Endothelial cell of umbilical vein (primary cell): ENCODE measurements at regions not wholly inside any gene's neighbourhood (a gene's known extent, or its start where the extent isn't known, plus 50 kb on each side); places are given as distances from the start of the nearest gene placed in this dataset.

Experiments used
- BruUV-seq: library from RNA; stranded (reverse); fragments of 400-500 nt; replicated peaks from 2 replicates; lab custom pipeline; 2021; lab: Mats Ljungman, UMichigan
- CTCF ChIA-PET: fragments of 300-600, 350-600 bp; sonication (Branson Sonifier 250); formaldehyde crosslinking; loops from one replicate; lab custom pipeline; 2021; ENCODE audit warnings: antibody characterized with exemption, inconsistent platforms; lab: Charles Lee
- POLR2A ChIA-PET: fragments of 300-600, 350-600 bp; sonication (Branson Sonifier 250); formaldehyde crosslinking; loops from one replicate; lab custom pipeline; 2021; ENCODE audit warnings: antibody characterized with exemption, inconsistent platforms; lab: Charles Lee
- DNase-seq: peaks from one replicate; pipeline ENCODE4 v3.0.0-alpha.2; 2011; ENCODE audit warnings: low read depth, low spot score
- FAIRE-seq: peaks from 2 replicates; lab custom pipeline; 2011; peaks lifted over from hg19 to GRCh38; lab: Jason Lieb, UNC
- H2AFZ ChIP-seq: 2 replicates; pipeline ENCODE4 v1.6.0; 2012; ENCODE audit warnings: low read depth, low read length, control low read depth, inconsistent platforms
- H3K27ac ChIP-seq: 2 replicates; pipeline ENCODE4 v1.5.1; 2011; ENCODE audit warnings: low read depth, mild to moderate bottlenecking, control low read depth, low read length, moderate library complexity; ENCODE audit not compliant: insufficient read depth
- H3K27me3 ChIP-seq, 2 experiments: 2 replicates each; pipeline versions ENCODE4 v1.6.0 to v1.6.1; 2011; ENCODE audit warnings: low read length in 2 of 2, mixed read lengths in 1 of 2; ENCODE audit not compliant: control insufficient read depth in 2 of 2, insufficient read depth in 2 of 2
- H3K36me3 ChIP-seq, 2 experiments: 2 replicates in 1 of 2; 3 replicates in 1 of 2; pipeline ENCODE4 v1.5.1; 2011; ENCODE audit warnings: low read length in 2 of 2, mild to moderate bottlenecking in 1 of 2, moderate library complexity in 1 of 2; ENCODE audit not compliant: control insufficient read depth in 2 of 2, insufficient read depth in 2 of 2; ENCODE audit errors: extremely low read depth in 1 of 2
- H3K4me1 ChIP-seq: 3 replicates; pipeline ENCODE4 v1.5.1; 2011; ENCODE audit warnings: mild to moderate bottlenecking, low read length; ENCODE audit not compliant: control insufficient read depth, insufficient read depth; ENCODE audit errors: extremely low read depth
- H3K4me2 ChIP-seq: 2 replicates; pipeline ENCODE4 v1.6.1; 2011; ENCODE audit warnings: low read length, control low read depth, mixed read lengths; ENCODE audit not compliant: insufficient read depth
- H3K4me3 ChIP-seq, 3 experiments: fragments of 200-600 bp in 1 of 3; sonication (generic), shearing (Covaris generic) in 1 of 3; replicated peaks in 1 of 3; 2 replicates each; pipeline ENCODE4 v1.5.1; 2011 to 2016; ENCODE audit warnings: control low read depth in 3 of 3, low read length in 3 of 3, mild to moderate bottlenecking in 2 of 3, inconsistent platforms in 1 of 3, low read depth in 1 of 3, moderate library complexity in 1 of 3; ENCODE audit not compliant: insufficient read depth in 1 of 3
- H3K79me2 ChIP-seq: 2 replicates; pipeline ENCODE4 v1.6.0; 2012; ENCODE audit warnings: low read length, inconsistent platforms; ENCODE audit not compliant: control insufficient read depth, insufficient read depth
- H3K9ac ChIP-seq: replicated peaks from 2 replicates; pipeline ENCODE3; 2011; ENCODE audit warnings: low read length, control low read depth; ENCODE audit not compliant: insufficient read depth; ENCODE audit errors: extremely low read depth
- H3K9me1 ChIP-seq: replicated peaks from 3 replicates; pipeline ENCODE4 v1.6.0; 2011; ENCODE audit warnings: mild to moderate bottlenecking, low read length; ENCODE audit not compliant: control insufficient read depth, insufficient read depth; ENCODE audit errors: extremely low read depth
- H3K9me3 ChIP-seq: replicated peaks from 2 replicates; pipeline ENCODE4 v1.5.1; 2012; ENCODE audit warnings: low read length, inconsistent platforms; ENCODE audit not compliant: control insufficient read depth, insufficient read depth
- H4K20me1 ChIP-seq: replicated peaks from 2 replicates; pipeline ENCODE3; 2011; ENCODE audit warnings: mild to moderate bottlenecking, low read length; ENCODE audit not compliant: control insufficient read depth, insufficient read depth; ENCODE audit errors: extremely low read depth
- CTCF ChIP-seq, 2 donors: IDR thresholded peaks; 1 replicate in 1 of 2; 2 replicates in 1 of 2; pipeline ENCODE4 v1.5.1; 2011; ENCODE audit warnings: low read length in 2 of 2, mild to moderate bottlenecking in 2 of 2, moderate library complexity in 2 of 2, control low read depth in 1 of 2, inconsistent platforms in 1 of 2, low read depth in 1 of 2; ENCODE audit not compliant: insufficient read depth in 1 of 2; ENCODE audit errors: extremely low read depth in 1 of 2
- EZH2 ChIP-seq: IDR thresholded peaks from 2 replicates; pipeline ENCODE4 v1.6.1; 2012; ENCODE audit warnings: borderline replicate concordance, low read depth, mild to moderate bottlenecking, moderate library complexity, low read length, inconsistent platforms; ENCODE audit not compliant: severe bottlenecking
- FOS ChIP-seq: IDR thresholded peaks from 2 replicates; pipeline ENCODE4 v1.6.1; 2011; ENCODE audit warnings: mild to moderate bottlenecking, low read length, moderate library complexity, borderline replicate concordance; ENCODE audit not compliant: insufficient read depth
- GATA2 ChIP-seq: IDR thresholded peaks from 2 replicates; pipeline ENCODE4 v1.7.0; 2011; ENCODE audit warnings: low read depth, mild to moderate bottlenecking, moderate library complexity, mixed read lengths, low read length; ENCODE audit not compliant: insufficient read length, insufficient read depth
- JUN ChIP-seq: IDR thresholded peaks from 2 replicates; pipeline ENCODE4 v1.6.1; 2011; ENCODE audit warnings: borderline replicate concordance, low read depth; ENCODE audit not compliant: insufficient read length, insufficient read depth
- MYC ChIP-seq: IDR thresholded peaks from one replicate; pipeline ENCODE4 v1.6.1; 2011; ENCODE audit warnings: mild to moderate bottlenecking, low read depth, low read length
- POLR2A ChIP-seq: IDR thresholded peaks from 2 replicates; pipeline ENCODE4 v1.6.1; 2012; ENCODE audit warnings: low read depth, mild to moderate bottlenecking, control low read depth, low read length
- POLR2AphosphoS5 ChIP-seq: IDR thresholded peaks from 2 replicates; pipeline ENCODE4 v1.6.1; 2012; ENCODE audit warnings: low read depth, mild to moderate bottlenecking, control low read depth, low read length, moderate library complexity; ENCODE audit not compliant: insufficient read depth
- dilution Hi-C: fragments of 300-500 bp; cut with MboI; formaldehyde crosslinking; loops from one replicate; pipeline ENCODE4 v1.15.0; 2019; ENCODE audit warnings: low sequenced_read_pairs; ENCODE audit not compliant: extremely low pct_ligation_motif_present
- intact Hi-C: fragments of 100-400 bp; cut with micrococcal nuclease; formaldehyde crosslinking; loops from one replicate; pipeline ENCODE4 v1.10.0; 2022
- TF ChIP-seq, protein P1 (sequence below): IDR thresholded peaks from 2 replicates; pipeline ENCODE4 v1.6.1; 2011; ENCODE audit not compliant: insufficient read depth, insufficient read length

GRCh38 chr13:88104576-88104975 lies 433.4 kb downstream of the SLITRK5 start:
- Histone ChIP-seq H2AFZ (no peak overlapping the region), H3K9me3 (peaks cover 7% of the 10 kb centered on the region), H3K4me1 (no peaks in the 10 kb centered on the region), H3K4me2 (no peak overlapping the region), H3K36me3 (no peaks in the 10 kb centered on the region), H3K27me3 (no peaks in the 10 kb centered on the region), H3K27ac (no peak overlapping the region), H3K4me3 (no peak overlapping the region), H3K79me2 (no peaks in the 10 kb centered on the region), H4K20me1 (no peaks in the 10 kb centered on the region), H3K9me1 (no peaks in the 10 kb centered on the region), H3K9ac (no peak overlapping the region)
- dilution Hi-C loops (no loop called here), intact Hi-C loops (no loop called here)
- POLR2A ChIA-PET, result no interaction called here
- DNase-seq, result no peak
- CTCF ChIA-PET, result no interaction called here
- BruUV-seq, result no TSS peak
- no peak for FAIRE-seq
- TF ChIP-seq FOS (no peak), JUN (no peak), GATA2 (no peak), CTCF (IDR thresholded peaks at IDR 0.05; ENCODE audit: extremely low read depth in 1 of 2, insufficient read depth in 1 of 2, low read depth in 1 of 2, low read length in 2 of 2) (no peak), EZH2 (no peak), MYC (no peak)

DNA sequence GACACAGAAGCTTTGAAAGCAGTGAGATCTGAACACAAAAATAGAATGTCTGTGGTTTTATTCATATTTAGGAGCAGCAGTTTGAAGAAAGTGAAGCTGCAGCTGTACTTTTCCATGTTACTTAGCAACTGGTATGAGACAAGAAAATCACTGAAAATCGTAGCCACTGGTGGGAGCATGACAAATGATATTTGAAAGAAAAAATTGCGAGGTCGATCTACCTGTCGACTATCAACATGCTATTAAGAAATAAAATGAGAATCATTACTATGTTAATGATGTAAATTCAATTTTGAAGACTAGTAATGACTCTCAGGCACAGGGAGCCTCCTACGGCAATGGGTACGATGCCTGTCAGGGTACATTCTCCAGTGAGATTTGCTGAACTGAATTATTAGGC lies 436.4 kb downstream of the SLITRK5 start:
- TF ChIP-seq FOS (no peak), EZH2 (no peak), MYC (no peak), JUN (no peak), POLR2A (no peak), POLR2AphosphoS5 (no peak), CTCF (IDR thresholded peaks at IDR 0.05; ENCODE audit: extremely low read depth in 1 of 2, insufficient read depth in 1 of 2, low read depth in 1 of 2, low read length in 2 of 2) (no peak), GATA2 (no peak)
- TF ChIP-seq, protein P1, sequence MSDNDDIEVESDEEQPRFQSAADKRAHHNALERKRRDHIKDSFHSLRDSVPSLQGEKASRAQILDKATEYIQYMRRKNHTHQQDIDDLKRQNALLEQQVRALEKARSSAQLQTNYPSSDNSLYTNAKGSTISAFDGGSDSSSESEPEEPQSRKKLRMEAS, result no peak
- BruUV-seq, result no TSS peak

More for the DNA sequence above, 436.4 kb downstream of the SLITRK5 start:
- Histone ChIP-seq H3K36me3 (no peaks in the 10 kb centered on the region), H3K9ac (no peak overlapping the region), H3K9me1 (no peaks in the 10 kb centered on the region), H3K9me3 (peaks cover 8% of the 10 kb centered on the region), H3K79me2 (no peaks in the 10 kb centered on the region), H3K4me1 (no peaks in the 10 kb centered on the region), H4K20me1 (no peaks in the 10 kb centered on the region), H2AFZ (no peak overlapping the region), H3K27me3 (no peaks in the 10 kb centered on the region), H3K4me3 (no peak overlapping the region), H3K4me2 (no peak overlapping the region), H3K27ac (no peak overlapping the region)
- dilution Hi-C loops (no loop called here), intact Hi-C loops (no loop called here)
- ChIA-PET CTCF (no interaction called here), POLR2A (no interaction called here)
- DNase-seq (no peak), FAIRE-seq (no peak)
